Left lobe of liver (tissue), 2 donors: ENCODE measurements at regions not wholly inside any gene's neighbourhood (a gene's known extent, or its start where the extent isn't known, plus 50 kb on each side); places are given as distances from the start of the nearest gene placed in this dataset.
"Not testable (repeated sequence)": the region's sequence is repeated elsewhere in the genome, so short reads cannot be mapped to it uniquely, and the experiment has no call there.

Experiments
- ATAC-seq: fragments of 200-7000 bp; cut with Tn5 transposase; one replicate; pipeline ENCODE4 v1.9.1; 2020; ENCODE audit warnings: mild to moderate bottlenecking, moderate library complexity
- DNase-seq: peaks from one replicate; pipeline ENCODE4 v3.0.0-alpha.2; 2020; ENCODE audit warnings: low spot score
- donor health status: DM: no; HTN: no; CAD: no; lungs with moderate emphysema.
- donor health status: DM: no; HTN: yes; CAD: no.

DNA sequence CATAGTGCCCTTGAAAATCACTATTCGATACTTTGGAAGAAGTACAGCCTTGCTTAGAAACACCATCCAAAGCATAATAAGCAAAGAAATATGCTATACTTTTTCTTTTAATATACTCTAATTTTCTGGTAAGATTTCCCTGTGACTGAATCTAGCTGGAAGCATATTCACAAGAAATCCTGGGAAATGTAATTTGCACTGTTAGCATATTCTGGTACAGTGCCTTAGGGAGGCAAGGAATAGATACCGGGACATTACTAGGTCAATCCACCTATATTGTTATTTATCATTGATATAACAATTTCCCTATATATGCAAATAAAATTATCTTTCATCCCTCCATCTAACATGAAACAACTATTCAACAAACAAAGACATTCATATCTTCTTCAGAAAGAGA, 1131.3 kb upstream of the PRR20A start:
- DNase-seq = no peak
- ATAC-seq = no peak

- ATAC-seq = no peak
- no peak for DNase-seq
Measured at GRCh38 chr13:56012644-56013043, 1128.1 kb upstream of the PRR20A start.

GRCh38 chr13:56015919-56016318, 1124.8 kb upstream of the PRR20A start:
- ATAC-seq = no peak
- DNase-seq = no peak

DNA sequence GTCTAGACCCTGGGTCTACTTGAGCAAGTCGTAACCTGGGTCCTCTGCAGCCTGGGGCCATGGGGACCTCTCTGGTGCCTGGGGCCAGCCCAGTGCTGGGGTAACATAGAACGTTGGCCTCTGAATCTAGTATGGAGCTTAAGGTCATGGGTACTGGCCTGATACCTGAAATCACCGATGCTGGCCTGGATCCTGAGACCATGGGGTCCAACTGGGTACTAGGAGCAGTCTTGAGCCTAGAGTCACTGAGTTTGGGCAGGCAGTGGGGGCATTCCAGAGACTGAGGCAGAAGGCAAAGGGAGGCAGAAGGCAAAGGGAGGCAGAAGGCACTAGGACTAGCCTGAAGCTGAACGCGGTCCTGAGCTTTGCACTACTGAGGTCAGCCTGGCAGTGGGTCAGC, 1121.1 kb upstream of the PRR20A start:
- ATAC-seq = no peak
- no peak for DNase-seq

GRCh38 chr13:56020425-56020824, 1120.3 kb upstream of the PRR20A start:
- ATAC-seq = no peak

GRCh38 chr13:56039992-56040391, 1100.7 kb upstream of the PRR20A start:
- ATAC-seq (no peak), DNase-seq (no peak)

More at GRCh38 chr13:56020425-56020824, 1120.3 kb upstream of the PRR20A start:
- no peak for DNase-seq

DNA sequence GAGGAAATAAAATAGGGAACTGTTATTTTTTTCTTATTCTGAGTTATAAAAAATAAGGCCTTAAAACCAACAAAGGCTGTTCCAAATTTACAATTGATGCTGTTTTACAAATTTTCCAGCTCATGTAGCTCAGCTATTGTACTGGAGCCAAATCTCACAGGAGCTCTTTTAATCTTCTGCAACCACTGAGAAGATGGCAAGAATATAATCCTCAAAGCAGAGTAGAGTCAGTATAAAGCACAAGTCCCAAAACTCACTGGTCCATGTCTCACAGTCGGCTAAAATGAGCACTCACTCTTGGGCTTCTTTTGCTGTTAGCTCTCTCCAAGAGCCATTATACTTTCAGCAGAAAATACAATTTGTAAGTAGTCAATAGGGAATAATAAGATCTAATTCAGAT, 1074.4 kb upstream of the PRR20A start:
- no peak for DNase-seq
- no peak for ATAC-seq

- DNase-seq (no peak), ATAC-seq (no peak)
Measured at GRCh38 chr13:56102641-56103040, 1038.1 kb upstream of the PRR20A start.

DNA sequence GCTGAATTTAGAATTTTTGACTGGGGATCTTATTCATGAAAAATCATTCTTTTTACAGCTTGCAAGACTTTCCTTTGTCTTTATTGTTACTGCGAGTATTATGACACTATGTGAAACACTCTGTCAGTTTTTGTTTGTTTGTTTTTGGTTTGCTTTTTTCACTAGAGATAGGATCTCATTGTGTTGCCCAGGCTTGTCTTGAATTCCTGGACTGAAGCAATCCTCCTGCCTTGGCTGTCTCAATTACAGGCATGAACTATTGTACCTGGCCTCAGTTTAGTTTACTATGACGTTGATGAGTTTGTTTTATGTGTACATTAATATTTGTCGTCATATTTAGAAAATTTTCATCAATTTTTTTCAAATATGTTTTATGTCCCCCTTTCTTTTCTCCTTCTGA, 1030.0 kb upstream of the PRR20A start:
- DNase-seq (no peak), ATAC-seq (no peak)

DNA sequence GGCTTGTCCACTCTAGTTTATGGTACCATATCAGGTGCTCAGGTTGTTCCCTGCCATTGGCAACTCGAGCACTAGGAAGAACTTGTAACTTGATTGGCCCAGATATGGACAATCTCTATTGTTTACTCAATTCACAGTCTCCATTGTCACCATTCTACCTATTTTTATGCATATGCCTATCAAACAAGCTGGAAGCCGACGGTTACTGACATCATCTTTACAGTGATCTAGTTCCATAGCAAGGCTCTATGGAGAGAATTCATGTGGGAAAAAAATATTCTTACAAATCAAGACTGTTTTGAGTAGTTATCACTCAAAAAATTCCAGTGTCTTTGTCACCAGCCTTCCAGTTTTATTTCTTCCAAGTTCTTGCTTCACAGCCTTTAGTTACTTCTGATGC, 1006.2 kb upstream of the PRR20A start:
- DNase-seq (no peak), ATAC-seq (no peak)

GRCh38 chr13:56166864-56167263, 973.9 kb upstream of the PRR20A start:
- DNase-seq (no peak), ATAC-seq (no peak)

GRCh38 chr13:56168581-56168980, 972.1 kb upstream of the PRR20A start:
- DNase-seq (no peak), ATAC-seq (no peak)

- no peak for ATAC-seq
- no peak for DNase-seq
Measured at GRCh38 chr13:56173346-56173745, 967.4 kb upstream of the PRR20A start.

- ATAC-seq (no peak), DNase-seq (no peak)
Measured at GRCh38 chr13:56182598-56182997, 958.1 kb upstream of the PRR20A start.

DNA sequence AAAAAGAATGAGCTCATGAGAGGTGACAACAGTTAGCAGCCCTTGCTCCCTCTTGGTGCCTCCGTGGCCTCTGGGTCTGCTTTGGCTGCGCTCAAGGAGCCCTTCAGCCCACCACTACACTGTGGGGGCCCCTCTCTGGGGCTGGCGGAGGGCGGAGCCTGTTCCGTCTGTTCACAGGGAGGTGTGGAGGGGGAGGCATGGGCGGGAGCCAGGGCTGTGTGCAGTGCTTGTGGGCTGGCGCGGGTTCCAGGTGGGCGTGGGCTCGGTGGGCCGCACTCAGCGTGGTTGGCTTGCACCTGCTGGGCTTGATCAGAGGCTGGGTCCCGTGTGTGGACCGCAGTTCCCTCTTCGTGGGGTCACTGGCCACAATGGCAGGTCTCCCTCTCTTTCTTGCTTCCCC, 953.4 kb upstream of the PRR20A start:
- DNase-seq = no peak
- ATAC-seq = no peak

DNA sequence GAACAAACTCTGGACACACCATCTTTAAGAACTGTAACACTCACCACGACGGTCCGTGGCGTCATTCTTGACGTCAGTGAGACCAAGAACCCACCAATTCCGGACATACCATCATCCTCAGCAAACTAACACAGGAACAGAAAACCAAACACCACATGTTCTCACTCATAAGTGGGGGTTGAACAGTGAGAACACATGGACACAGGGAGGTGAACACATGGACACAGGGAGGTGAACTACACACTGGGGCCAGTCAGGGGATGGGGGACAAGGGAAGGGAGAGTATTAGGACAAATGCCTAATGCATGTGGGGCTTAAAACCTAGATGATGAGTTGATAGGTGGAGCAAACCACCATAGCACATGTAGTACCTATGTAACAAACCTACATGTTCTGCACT, 952.1 kb upstream of the PRR20A start:
- not testable (repeated sequence) for DNase-seq, ATAC-seq

- DNase-seq (no peak), ATAC-seq (no peak)
Measured at GRCh38 chr13:56189439-56189838, 951.3 kb upstream of the PRR20A start.

DNA sequence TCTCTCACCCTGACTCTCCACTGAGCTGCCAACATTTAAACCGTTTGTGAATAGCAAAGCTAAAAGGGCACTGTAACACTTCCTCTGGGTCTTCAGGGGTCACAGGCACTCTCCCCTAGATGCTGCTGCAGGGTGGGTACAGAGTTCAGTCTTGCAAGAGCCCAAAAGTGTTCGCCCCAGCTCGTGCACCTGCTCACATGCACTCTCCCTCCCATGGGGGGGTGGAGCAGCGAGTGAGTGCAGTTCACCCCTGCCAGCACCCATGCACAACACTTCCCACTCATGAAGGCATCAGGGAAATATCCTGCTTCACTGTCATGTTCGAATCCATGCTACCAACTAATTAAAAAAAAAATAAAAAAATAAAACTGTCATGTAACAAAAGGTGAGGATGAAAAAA, 950.7 kb upstream of the PRR20A start:
- no peak for ATAC-seq
- no peak for DNase-seq

- DNase-seq (no peak), ATAC-seq (no peak)
Measured at GRCh38 chr13:56198350-56198749, 942.4 kb upstream of the PRR20A start.

DNA sequence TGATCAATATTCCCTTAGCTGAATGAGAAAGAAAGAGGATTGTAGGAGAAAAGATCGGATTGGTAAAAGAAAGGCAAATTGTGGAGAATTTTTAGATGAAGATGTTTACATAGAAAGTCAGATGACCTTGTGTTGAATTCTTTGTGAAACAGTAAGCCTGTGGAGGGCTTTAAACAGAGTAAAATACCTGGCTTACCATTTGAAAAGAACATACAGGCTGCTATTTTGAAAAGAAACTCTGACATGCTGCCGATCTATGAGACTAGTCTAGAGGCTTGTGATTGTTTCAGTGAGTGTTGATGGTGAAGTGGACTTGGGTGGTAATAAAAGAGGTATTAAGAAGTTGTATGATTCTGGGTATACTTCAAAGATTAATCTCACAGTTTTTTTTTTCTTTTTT, 938.9 kb upstream of the PRR20A start:
- ATAC-seq = no peak
- no peak for DNase-seq

- DNase-seq (no peak), ATAC-seq (no peak)
Measured at GRCh38 chr13:56216221-56216620, 924.5 kb upstream of the PRR20A start.

DNA sequence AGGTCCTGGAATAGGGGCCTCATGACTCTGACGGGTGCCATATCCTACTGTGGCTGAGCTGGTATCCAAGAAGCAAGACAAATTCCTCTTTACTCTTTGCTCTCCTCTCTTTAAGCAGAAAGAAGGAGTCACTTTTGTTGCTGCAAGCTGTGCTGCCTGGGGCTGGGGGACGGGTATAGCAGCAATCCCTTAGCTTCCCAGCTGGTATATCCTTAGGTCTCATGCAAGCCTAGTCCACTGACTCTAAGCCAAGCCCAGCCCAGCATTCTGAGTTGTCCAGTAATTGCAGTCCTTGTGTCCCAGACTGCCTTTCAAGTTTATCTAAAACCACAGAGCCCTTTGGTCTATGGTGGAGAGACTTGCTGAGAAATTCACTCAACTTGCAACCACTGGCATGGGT, 893.0 kb upstream of the PRR20A start:
- ATAC-seq = no peak
- DNase-seq = no peak

DNA sequence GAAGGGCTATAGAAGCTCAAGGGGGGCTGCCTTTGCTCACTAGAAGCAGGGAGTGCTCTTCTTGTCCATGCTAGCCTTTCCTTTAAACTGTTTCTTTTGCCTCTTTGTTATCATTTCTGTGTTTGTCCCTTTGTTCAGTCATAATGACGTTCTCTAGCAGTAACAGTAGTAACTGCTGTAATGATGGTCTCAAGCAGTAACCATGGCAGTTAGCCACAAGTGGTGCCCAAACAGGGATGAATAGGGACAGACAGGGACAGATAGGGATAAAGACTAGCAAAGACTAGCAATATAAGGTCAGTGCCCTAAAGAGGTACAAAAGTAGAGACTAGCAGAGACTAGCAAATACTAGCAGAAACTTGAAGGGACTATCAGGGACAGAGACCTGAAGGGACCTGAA, 869.0 kb upstream of the PRR20A start:
- DNase-seq = no peak
- no peak for ATAC-seq

DNA sequence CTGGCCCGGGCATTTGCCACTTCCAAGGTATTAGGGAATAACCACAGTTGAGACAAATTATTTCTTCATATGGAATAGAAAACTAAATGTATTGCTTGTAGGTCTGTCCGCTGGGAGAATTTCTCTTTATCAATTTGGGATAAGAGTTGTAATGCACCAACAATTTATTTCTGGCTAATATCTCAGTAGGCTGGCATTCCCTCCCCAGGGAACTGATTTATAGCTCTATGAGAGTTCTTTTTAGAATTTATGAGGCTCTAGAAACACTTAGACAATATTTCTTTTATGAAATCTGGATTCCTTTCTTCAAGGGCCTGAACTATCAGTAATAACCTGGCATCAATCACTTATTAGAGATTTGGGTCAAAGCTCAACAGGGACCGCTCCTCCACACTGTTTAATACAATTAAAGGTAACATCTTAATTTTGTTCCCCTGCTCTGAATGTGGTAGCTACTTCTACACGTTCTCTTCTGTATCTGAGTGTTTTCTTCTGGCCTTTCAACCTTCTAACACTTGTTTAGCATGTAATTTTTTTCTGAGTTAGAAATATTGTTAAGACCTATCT, 857.4 kb upstream of the PRR20A start:
- ATAC-seq = no peak
- DNase-seq = no peak
